GM11168 (cell line): ENCODE measurements at regions not wholly inside any gene's neighbourhood (a gene's known extent, or its start where the extent isn't known, plus 50 kb on each side); places are given as distances from the start of the nearest gene placed in this dataset.
"Not testable (repeated sequence)": the region's sequence is repeated elsewhere in the genome, so short reads cannot be mapped to it uniquely, and the experiment has no call there.

Experiments used
- in situ Hi-C: fragments of 300-500 bp; cut with MboI; formaldehyde crosslinking; loops from one replicate; pipeline ENCODE4 v1.12.0; 2022; ENCODE audit warnings: low sequenced_read_pairs; ENCODE audit not compliant: unreplicated experiment

DNA sequence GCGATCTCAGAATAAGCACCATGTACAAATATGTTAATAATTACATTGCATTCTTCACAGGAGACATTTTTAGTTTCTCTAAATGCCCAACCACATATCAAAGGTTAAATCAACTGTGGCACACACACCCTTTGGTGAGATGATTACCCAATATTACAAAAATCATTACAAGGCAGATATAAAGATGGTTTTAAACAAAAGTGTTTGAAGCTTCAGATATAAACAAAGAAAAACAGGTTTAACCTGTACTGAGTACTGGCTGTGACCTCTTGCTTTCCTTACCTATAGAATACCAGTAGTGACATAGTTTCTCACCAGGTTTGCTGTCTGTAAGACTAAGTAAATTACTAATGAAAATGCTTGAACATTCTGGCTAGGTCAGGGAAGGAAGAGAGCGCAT is 360.0 kb upstream of the IGFBP3 start:
- in situ Hi-C loops: no loop called here

DNA sequence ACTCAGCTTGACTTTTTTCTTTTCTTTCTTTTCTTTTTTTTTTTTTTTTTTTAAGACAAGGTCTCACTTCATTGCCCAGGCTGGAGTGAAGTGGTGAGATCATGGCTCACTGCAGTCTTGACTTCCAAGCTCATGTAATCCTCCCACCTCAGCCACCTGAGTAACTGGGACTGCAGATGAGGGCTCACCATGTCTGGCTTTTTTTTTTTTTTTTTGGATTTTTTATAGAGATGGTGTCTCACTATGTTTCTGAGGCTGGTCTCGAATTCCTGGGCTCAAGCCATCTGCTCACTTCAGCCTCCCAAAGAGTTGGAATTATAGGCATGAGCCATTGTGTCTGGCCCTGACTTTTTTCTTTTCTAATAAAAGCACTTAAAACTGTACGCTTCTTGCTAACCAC is 358.2 kb upstream of the IGFBP3 start:
- in situ Hi-C loops: no loop called here

DNA sequence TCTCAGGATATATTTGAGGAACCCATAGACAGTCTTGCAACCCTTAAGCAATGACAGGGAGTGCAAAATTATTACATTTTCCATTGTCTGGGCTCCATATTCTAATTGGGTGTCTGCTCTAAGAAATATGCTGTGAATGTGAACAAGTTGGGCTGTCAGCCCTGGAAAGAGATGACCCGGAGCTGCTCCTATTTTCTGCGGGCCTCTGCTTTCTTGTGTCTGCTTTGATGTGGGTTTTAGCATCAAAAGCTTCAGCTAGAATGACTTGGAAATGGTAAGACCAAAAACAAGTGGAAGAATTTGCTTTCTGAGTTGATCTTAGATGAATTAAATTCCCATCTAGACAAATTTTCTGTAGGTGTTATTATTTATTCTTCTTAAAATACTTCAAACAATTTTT is 343.6 kb upstream of the IGFBP3 start:
- in situ Hi-C loops: no loop called here

DNA sequence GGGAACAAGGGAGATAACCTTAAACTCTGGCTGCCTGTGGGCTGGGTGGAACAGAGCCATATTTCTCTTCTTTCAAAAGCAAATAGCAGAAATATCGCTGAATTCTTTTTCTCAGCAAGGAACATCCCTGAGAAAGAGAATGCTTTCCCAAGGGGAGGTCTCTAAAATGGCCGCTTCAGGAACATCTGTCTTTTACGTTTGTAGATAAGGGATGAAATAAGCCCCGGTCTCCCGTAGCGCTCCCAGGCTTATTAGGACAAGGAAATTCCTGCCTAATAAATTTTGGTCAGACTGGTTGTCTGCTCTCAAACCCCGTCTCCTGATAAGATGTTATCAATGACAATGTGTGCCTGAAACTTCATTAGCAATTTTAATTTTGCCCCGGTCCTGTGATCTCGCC is 340.6 kb upstream of the IGFBP3 start:
- in situ Hi-C loops: not testable (repeated sequence)

DNA sequence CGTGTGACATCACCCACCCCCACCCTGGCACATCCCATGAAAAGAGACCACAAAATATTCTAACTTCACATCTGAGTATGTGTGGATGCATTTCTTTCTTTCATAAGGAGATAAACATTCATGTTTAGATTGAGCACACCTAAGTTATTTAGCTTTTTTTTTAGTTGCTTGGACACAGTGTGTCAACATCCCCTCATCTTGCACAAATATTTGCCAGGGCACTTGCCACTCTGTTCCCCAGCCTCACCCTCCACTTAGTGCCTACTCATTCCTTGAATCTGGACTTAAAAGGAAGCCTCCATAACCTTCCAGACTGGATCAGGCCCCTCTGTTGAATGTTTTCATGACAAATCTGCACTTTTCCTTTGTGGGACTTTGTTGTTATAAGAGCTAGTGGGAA is 338.9 kb upstream of the IGFBP3 start:
- in situ Hi-C loops: no loop called here

DNA sequence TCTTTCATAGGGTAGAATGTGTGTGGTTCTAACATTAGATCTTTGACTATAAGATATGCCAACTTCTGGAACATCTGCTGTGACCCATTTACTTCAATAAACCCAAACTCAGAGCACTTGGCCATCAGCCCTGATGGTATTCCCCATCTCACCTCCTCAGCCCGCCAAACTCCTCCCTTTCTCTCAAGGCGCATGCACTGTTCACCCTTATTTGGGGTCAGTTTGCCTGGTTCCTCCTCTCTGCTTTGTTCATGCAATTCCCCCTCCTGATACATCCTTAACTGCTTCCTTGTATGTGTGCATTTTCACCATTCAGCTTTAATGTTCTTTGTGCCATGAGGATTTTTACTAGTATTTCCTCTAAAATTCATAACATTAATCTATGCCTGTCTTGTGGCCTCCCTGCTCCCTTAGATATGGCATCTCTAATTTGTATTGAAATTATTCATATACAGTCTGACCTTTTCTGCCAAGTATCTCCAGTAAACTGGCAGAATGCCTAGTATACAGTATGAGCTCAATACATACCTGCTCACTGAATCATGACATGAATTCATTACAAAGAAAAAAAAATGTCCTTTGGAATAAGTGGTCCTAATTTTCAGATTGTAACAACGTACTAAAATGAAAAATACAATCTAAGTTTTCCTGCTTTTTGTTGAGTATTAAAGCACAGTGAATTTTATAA is 336.8 kb upstream of the IGFBP3 start:
- in situ Hi-C loops: no loop called here

DNA sequence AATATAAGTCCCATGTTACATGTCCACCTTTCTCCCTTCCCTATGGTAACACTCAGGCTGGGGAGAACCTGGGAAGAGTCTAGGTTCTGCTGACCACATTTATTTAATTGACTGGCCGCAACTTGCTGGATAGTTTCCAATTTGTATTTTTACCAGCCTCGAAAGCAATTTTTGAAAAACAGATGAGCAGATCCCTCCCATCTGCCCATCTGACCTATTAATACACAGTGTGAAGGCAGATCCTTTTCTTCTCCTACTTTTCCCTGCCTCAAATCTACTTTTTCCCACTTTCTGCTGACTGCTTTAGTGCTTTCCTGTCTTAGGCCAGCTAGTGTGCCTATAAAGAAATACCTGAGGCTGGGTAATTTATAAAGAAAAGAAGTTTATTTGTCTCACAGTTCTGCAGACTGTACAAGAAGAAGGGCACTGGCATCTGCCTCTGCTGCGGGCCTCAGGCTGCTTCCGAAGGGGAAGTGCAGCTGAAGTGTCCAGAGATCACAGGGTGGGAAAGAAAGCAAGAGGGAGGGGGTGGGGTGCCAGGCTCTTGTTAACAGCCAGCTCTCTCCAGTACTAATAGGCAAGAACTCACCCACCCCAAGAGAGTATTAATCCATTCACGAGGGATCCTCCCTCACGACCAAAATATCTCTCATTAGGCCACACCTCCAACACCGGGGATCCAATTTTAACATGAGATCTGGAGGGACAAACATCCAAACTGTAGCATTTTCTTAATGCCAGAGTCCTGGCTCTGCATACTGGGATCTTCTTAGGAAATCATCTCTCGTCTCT is 336.0 kb upstream of the IGFBP3 start:
- in situ Hi-C loops: no loop called here

DNA sequence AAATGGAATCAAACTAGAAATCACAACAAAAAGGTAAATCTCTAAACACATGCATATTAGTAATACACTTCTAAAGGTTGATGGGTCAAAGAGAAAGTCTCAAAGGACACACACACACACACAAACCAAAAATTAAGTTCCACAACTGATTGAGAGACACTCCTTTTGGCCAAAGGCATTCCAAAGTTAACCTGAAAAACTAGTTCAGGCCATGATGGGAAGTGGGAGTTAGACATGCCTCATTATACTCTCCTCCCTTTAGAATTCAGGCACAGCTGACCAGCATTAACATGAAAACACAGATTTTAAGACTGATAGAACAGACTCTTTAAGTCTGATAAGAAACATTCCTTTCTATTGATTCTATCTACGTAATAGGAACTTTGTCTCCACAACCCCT is 332.4 kb upstream of the IGFBP3 start:
- in situ Hi-C loops: no loop called here

DNA sequence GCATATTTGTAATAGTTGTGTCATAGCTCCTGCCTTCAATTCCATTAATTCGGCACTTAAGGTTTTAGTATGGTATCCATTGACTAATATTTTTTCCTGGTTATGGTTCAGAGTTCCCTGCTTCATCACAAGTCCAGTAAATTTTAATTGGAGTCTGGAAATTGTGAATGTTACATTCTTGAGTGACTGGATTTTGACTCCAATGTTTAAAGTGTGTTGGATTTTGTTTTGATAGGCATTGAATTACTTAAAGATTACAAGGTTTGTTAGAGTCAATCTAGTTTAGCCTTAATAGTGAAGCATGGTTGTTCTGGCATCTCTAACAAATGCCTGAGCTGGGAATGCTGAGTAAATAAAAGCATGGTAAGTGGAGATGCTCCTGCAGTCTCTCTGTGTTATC is 326.6 kb upstream of the IGFBP3 start:
- in situ Hi-C loops: no loop called here

DNA sequence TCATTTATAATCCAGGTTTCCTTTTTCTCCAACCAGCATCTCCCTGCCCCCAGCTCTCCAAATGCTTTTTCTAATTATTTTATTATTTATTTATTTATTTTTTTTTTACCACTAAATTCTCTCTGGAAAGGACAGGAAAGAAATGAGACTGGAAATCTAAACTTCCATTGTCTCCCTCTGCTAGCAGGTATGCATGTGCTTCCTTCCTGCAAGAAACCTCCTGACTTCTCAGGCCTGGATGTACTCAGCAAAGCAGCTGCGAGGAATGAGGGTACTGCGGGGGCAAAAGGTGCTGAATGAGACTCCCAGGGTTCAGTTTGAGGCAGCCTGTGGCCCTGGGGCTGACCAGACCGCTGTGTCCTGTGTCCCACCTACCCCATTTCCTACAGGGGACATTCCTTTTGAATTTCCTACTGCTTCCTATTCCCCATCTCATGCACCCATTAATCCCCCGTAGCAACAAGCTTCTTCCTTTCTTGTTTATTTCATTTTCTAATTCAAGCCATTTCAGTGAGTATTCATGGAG is 324.6 kb upstream of the IGFBP3 start:
- in situ Hi-C loops: no loop called here

DNA sequence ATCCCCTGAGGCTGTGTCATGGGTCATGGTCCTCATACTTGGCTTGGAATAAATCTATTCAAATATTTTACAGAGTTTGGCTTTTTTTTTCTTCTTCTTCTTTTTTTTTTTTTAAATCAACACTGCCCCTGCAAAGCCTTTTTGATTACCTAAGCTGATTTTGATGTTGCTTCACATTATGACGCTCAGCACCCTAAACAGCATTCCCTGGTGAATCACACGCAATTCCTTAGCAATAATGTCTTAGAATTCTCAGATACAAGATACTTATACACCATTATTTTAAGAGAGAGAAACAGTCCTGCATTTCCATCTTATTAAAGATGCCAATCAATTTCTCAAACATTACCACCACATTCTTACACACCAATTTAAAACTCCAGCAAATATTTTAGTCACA is 323.7 kb upstream of the IGFBP3 start:
- in situ Hi-C loops: no loop called here

DNA sequence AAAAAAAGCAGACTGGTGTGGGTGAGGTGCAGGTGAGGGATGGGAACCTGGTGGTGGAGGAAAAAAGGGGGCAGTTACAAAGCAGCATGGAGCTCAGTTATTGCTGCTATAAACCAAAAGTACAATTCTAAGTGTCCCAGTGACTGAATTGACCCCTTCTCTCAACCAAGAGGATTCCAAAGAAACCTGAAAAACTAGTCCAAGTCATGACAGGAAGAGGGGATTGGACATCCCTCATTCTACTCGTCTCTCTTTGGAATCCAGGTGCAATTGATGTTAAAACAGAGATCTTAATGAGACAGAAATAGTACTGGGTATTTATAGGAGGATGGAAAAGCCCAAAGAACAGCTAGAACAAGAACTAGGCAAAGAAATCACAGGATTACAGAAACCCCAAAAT is 322.3 kb upstream of the IGFBP3 start:
- in situ Hi-C loops: no loop called here

DNA sequence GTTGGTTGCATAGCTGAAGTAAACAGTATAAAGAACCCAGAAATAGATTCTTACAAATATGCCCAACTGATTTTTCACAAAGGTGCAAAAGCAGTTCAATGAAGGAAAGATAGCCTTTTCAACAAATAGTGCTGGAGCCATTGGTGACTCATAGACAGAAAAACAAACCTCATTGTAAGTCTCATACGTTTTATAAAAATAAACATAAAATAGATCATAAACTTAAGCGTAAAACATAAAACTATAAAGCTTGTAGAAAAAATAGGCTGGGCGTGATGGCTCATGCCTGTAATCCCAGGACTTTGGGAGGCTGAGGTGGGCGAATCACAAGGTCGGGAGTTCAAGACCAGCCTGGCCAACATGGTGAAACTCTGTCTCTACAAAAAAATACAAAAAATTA is 318.8 kb upstream of the IGFBP3 start:
- in situ Hi-C loops: no loop called here

DNA sequence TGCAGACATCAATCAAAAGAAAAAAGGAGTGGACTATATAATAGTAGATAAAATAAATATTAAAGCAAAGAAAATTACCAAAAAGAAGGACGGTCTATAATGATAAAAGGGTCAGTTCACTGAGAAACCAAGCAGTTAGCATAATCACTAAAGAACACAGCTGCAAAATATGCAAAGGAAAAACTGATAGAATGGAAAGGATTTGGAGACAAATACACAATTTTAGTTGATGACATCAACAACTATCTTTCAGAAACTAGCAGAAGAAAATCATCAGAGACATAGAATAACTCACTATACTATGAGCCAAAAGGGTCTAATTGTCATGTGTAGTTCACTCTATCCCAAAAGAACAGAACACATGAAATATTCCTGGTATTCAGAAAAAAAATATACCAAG is 316.4 kb upstream of the IGFBP3 start:
- in situ Hi-C loops: no loop called here

DNA sequence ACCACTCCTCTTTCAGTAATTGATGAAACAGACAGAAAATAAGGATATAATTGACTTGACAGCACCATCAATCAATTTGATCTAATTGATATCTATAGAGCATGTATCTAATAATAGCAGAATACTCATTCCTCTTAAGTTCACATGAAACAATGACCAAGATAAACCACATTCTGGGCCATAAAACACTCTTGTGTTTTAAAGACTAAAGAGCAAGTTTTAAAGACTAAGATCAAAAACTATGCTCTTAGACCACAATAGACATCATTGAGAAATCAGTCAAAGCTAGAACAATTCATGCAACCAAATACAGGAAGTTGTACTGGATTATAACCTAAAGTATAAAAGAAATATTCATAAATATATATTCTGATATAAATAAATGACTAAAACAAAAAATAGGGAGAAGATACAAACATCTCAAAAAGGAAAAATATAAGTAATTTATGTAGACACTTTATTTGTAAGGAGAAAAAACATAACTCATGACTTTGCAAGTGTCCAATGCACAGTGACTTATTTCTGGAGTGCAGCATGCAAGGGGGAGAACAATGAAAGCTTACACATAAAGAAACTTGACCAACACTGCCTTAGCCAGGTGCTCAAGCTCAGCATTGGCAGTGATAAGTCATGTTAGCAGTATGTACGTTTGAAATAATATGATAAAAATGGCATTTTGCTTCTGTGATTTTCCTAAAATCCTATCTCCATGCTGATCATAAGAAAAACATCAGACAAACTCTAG is 312.7 kb upstream of the IGFBP3 start:
- in situ Hi-C loops: no loop called here

DNA sequence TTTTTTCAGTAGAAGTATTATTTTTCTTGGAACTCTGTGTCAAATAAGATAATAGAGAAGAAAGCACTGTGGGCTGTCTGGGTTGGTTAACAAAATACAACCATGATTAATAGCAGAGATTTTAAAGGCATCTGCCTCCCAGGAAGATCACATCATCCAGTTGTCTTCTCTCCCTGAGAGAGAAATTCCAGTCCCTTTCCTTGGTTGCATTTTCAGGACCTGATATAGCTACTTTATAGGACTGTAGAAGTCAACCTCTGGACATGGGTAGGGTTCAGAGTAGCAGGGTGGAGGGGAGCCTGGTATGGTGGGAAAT is 309.9 kb upstream of the IGFBP3 start:
- in situ Hi-C loops: no loop called here

DNA sequence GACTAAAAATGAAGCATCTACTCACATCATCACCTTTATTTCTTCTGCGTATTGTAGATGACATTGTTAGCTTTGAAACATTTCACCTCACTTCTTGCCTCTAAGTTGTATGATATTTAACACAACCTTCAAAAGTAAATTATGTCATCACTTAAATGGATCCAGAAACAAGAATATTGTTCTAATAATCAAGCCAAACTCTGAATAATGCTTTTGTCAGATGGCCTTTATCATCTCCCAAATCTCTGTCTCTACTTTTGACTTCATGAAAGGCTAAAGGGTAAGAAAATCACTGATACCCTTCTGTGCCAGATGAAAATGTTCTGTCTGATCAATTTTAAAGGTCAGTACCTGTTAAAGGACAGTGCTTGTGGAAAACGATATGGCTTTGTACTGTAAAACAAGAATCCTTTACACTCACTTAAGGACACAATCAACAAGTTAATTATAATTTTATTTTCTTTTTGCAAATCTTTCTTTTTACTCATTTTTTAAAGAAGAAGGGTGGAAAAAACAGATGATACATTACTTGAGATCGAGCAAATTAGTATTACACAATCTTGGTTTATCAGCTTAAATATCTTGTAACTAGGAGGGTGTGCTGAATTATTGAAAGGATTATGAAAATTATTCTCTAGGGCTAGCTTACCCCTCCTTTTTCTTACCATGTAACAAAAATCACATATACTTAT is 309.4 kb upstream of the IGFBP3 start:
- in situ Hi-C loops: no loop called here

DNA sequence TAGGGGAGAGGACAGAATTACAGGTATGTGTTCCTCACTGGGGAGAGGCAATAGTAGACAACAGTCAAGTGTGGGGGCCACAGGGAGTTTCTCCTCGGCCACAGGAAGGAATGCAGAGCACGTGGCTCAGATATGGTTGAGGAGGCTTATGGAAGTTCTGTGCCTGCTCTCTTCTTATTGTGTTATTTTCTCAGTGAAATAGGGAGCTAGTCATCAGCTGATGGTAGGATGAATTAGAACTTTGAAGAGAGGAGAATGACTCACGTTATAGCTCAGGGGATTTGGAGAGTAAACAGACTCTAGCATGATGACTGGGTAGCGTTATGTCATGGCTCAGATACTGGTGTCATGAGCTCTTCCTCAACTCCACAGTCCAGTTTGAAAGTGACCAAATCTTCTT is 308.3 kb upstream of the IGFBP3 start:
- in situ Hi-C loops: no loop called here

DNA sequence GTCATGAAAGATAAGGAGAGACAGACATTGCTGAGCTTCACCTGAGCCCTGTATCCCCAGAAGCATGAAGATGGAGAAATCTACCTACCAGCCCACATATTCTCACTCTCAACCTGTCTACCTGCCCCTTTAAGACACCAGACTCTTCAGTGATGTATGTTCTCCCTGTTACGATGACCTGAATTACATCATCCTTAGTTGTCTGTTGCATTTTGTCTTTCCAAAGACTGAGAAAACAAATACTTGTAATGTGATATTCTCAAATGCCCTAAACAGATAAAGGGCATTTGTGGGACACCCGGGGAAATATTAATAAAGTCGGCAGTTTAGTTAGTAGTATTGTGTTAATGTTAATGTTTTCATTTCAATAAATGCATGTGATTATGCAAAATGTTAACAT is 305.8 kb upstream of the IGFBP3 start:
- in situ Hi-C loops: no loop called here

DNA sequence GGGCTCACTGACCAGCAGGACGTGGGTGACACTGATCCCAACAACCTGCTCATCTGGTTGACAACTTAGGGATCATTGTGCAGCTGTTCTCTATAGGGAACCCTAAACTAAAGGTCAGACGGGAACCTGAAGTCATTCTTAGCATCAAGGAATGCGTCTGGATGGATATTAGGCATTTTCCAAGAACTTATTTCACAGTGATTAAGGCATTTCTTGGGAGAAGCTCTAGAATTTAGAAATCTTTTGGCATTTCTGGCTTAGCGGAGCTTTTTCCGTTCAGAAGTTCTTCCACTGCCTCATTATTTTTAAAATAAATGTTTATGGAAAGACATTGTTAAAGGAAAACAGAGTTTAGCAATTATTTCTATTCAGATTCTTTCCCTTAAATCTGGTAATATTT is 303.3 kb upstream of the IGFBP3 start:
- in situ Hi-C loops: no loop called here
